ENCODE measurements at regions not wholly inside any gene's neighbourhood (a gene's known extent, or its start where the extent isn't known, plus 50 kb on each side); places are given as distances from the start of the nearest gene placed in this dataset.
A peak's percentile ranks its signal among the peaks of the same experiment; 100 is the strongest.

DNA sequence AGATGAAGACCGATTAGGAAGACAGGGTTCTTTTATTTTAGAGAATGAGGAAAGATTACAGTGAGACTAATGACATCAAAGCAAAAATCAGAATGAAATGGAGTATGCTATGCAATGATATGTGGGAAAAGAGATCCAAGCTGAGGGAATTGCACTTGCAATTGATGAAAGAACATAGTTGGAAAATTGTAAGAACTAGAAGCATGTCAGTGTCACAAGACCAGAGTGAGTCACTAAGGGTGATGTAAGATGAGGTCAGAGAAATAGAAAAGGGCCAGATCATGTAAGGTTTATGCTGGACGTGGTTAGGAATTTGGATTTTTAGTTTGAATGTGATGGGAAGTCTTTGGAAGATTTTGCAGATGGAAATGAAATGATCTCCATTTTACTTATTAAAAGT lies 1937.3 kb downstream of the OLFM4 start:
- Mint-ChIP-seq H3K4me1 (ENCODE audit: low read depth) (no peaks in the 10 kb centered on the region), H3K27me3 (no peaks in the 10 kb centered on the region), H3K4me3 (ENCODE audit: low read depth) (no peak overlapping the region), H3K36me3 (ENCODE audit: insufficient read depth) (no peaks in the 10 kb centered on the region), H3K9me3 (ENCODE audit: low read depth) (peaks cover 4% of the 10 kb centered on the region), H3K27ac (no peak overlapping the region)
- no peak for DNase-seq (ENCODE audit: low spot score, unreplicated experiment)
- TF ChIP-seq CTCF (IDR thresholded peaks at IDR 0.05; ENCODE audit: unreplicated experiment), result no peak

GRCh38 chr13:54972838-54973237 lies 1944.2 kb downstream of the OLFM4 start:
- Mint-ChIP-seq H3K4me3 (ENCODE audit: low read depth) (no peak overlapping the region), H3K4me1 (ENCODE audit: low read depth) (peaks cover 5% of the 10 kb centered on the region), H3K27ac (no peak overlapping the region), H3K27me3 (no peaks in the 10 kb centered on the region), H3K36me3 (ENCODE audit: insufficient read depth) (no peaks in the 10 kb centered on the region), H3K9me3 (ENCODE audit: low read depth) (no peaks in the 10 kb centered on the region)
- no peak for DNase-seq (ENCODE audit: low spot score, unreplicated experiment)
- TF ChIP-seq CTCF (IDR thresholded peaks at IDR 0.05; ENCODE audit: unreplicated experiment), result no peak

DNA sequence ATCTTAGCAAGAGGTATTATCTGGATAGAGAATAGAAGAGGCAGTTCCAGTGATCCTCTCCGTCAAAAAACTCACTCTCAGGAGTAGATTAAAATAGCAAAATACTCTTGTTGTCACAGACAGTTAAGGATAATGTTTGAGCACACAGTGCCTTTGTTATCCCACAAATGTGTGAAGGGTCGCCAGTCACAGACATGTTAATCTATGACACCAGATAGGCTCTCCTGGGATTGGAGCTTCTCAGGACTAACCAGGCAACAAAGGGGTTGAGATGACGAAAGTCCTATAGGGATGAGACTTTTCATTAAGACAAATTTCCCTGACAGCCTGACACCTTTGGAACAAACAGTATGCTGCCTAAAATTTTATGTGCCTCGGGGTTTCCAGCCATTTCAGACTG lies 1947.1 kb downstream of the OLFM4 start:
- no peak for DNase-seq (ENCODE audit: low spot score, unreplicated experiment)
- Mint-ChIP-seq H3K4me1 (ENCODE audit: low read depth) (peaks cover 5% of the 10 kb centered on the region), H3K27me3 (no peaks in the 10 kb centered on the region), H3K36me3 (ENCODE audit: insufficient read depth) (no peaks in the 10 kb centered on the region), H3K27ac (no peak overlapping the region), H3K9me3 (ENCODE audit: low read depth) (no peaks in the 10 kb centered on the region), H3K4me3 (ENCODE audit: low read depth) (no peak overlapping the region)
- no peak for TF ChIP-seq CTCF (IDR thresholded peaks at IDR 0.05; ENCODE audit: unreplicated experiment)

- TF ChIP-seq CTCF (IDR thresholded peaks at IDR 0.05; ENCODE audit: unreplicated experiment), result no peak
- H3K36me3 Mint-ChIP-seq (ENCODE audit: insufficient read depth), result no peaks in the 10 kb centered on the region
- no peak overlapping the region for H3K27ac Mint-ChIP-seq
- peaks cover 5% of the 10 kb centered on the region for H3K4me1 Mint-ChIP-seq (ENCODE audit: low read depth)
- H3K4me3 Mint-ChIP-seq (ENCODE audit: low read depth), result no peak overlapping the region
- no peaks in the 10 kb centered on the region for H3K9me3 Mint-ChIP-seq (ENCODE audit: low read depth)
- no peak for DNase-seq (ENCODE audit: low spot score, unreplicated experiment)
- no peaks in the 10 kb centered on the region for H3K27me3 Mint-ChIP-seq
Measured at GRCh38 chr13:54980651-54981050, 1952.0 kb downstream of the OLFM4 start.

- DNase-seq (ENCODE audit: low spot score, unreplicated experiment), result no peak
- Mint-ChIP-seq H3K4me3 (ENCODE audit: low read depth) (no peak overlapping the region), H3K27me3 (no peaks in the 10 kb centered on the region), H3K9me3 (ENCODE audit: low read depth) (peaks cover 3% of the 10 kb centered on the region), H3K27ac (no peak overlapping the region), H3K36me3 (ENCODE audit: insufficient read depth) (no peaks in the 10 kb centered on the region), H3K4me1 (ENCODE audit: low read depth) (no peaks in the 10 kb centered on the region)
- TF ChIP-seq CTCF (IDR thresholded peaks at IDR 0.05; ENCODE audit: unreplicated experiment), result peak; percentile 15
Measured at GRCh38 chr13:54989418-54989817, 1960.8 kb downstream of the OLFM4 start.
